CD4-positive, alpha-beta T cell treated with Interleukin-4 for 1 hour (primary cell): ENCODE measurements at regions not wholly inside any gene's neighbourhood (a gene's known extent, or its start where the extent isn't known, plus 50 kb on each side); places are given as distances from the start of the nearest gene placed in this dataset.

Source experiments
- DNase-seq, 2 donors: peaks; one replicate each; pipeline ENCODE4 v3.0.0-alpha.2; 2020 to 2022

DNA sequence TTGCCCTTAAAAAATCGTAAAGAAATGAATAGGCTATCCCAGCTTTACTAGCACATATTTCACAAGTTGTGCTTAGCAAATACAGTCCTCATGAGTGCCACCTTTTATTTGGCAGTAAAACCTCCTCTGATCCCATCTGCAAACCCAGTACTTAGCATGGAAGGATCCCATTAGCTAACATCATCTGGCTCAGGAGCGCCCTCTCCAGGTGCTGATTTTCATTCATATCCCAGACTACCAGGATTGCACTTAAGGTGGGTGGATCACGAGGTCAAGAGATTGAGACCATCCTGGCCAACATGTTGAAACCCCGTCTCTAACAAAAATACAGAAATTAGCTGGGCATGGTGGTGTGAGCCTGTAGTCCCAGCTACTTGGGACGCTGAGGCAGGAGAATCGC, 76.1 kb upstream of the PAX6 start:
- DNase-seq: no peak

DNA sequence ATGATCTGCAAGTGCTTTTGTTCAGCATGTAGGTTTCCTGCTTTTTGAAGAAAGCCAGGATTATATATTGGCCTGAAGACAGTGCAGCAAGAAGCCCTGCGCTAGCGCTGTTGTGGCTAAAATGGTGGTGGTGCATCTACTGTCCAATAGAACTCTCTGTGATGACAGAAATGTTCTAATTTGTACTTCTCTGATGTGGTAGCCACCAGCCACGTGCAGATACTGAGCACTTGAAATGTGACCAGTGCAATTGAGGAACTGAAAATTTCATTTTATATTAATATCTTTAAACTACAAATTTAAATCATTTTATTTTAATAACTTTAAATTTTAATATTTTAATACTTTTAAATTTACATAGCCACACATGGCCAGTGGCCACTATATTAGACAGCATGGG, 73.0 kb upstream of the PAX6 start:
- no peak for DNase-seq

DNA sequence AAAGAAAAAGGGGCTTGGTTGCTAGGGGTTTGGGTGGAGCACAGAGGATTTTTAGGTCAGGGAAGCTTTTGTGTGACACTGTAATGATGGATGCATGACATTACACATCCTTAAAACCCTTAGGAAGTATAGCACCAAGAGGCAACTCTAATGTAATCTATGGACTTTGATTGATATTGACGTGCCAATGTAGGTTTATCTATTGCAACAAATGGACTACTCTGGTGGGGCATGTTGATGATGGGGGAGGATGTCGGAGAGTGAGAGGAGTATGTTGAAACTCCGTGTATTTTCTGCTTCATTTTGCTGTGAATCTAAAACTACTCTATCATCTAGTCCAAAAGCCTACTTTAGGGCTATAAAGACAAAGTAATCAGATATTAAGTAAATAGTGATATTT, 72.3 kb upstream of the PAX6 start:
- no peak for DNase-seq

DNA sequence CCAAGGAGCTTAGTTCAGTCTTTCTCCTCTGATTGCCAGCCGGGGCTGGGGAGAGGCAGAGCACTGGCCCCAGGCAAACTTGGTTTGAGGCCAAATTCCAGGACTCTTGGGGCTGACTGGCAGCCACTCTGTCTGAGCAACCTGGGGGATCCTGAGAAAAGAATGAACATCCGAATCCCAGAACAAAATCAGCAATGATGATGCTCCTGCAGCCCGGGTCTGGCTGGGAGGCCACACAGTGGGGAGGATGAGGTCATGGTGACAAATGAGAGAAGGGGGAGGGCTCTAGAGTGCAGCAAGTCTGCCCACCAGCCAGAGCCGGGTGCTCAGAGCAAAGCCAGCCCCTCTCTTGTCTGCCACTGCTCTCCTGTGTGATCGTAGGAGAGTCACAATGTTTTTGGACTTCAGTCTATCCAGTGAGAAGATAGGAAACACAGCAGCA, 71.8 kb upstream of the PAX6 start:
- DNase-seq: no peak

DNA sequence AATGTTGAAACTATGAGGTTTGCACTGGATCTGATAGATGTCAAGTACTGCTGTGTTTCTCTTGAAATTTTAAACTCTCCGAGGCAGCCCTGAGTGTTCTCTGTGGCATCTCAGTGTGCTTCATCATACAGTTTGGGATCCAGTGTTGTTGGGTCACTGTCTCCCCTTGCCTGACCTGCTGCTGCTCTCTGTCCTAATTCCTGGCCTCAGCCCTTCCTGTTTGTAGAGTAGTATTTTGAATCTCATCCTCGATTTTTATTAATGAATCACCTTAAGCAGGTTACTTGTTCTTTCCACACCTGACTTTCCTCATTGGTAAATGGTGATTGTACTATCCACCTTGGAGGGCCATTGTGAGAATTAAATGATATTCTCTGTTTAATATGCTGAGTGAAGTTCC, 70.7 kb upstream of the PAX6 start:
- DNase-seq: no peak

DNA sequence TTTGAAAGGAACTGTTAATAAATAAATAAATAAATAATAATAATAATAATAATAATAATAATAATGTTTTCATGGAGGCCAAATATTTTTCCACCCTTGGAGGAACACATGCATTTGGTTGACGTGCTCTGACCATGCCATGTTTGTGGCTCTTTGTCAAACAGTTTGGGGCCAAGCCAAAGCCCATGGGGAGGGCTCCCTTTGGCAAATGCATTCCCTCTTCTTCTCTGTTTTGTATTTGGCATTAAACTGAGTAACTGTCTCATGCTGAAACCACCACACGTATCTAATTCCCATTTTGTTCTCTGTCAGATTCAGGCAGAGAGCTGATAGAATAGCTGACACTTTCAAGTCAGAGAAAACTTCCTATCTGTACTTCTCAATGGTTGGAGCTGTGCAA, 68.6 kb upstream of the PAX6 start:
- DNase-seq: no peak

DNA sequence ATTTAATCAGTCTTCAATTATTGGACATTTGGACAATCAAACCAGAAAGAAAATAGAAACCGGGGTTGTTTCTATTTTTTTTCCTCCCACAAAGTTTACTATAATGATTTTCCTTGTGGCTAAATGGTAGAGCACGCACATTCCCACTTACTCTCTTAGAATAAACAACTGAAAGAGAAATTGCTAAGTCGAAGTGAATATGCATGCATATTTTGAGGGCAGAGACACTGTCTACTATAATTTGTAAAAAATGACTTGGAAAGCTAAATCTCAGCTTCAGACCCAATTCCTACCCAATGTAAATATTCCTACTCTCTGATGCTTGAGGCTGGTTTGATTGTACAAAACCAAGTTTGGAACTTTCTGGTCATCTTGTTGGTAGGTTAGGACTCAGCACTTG, 66.7 kb upstream of the PAX6 start:
- DNase-seq: no peak

DNA sequence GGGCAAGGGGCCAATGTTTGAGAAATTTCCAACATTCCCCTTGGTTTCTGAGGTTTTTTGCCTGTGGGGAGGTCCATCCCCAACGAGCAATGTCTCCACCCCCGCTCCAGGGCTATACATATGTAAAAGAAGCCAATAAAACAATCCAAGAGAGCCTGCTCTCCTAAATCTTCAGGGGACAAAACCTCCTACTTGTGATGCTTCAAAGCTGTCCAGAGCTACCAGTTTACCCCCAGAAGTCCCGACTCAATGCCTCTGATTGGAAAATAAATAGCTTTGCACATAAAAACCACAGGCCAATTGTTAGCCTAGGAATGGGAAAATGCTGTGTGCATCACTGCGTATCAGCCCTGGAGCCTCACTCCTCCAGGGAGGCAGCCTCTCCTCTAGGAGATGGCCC, 66.0 kb upstream of the PAX6 start:
- DNase-seq: no peak

DNA sequence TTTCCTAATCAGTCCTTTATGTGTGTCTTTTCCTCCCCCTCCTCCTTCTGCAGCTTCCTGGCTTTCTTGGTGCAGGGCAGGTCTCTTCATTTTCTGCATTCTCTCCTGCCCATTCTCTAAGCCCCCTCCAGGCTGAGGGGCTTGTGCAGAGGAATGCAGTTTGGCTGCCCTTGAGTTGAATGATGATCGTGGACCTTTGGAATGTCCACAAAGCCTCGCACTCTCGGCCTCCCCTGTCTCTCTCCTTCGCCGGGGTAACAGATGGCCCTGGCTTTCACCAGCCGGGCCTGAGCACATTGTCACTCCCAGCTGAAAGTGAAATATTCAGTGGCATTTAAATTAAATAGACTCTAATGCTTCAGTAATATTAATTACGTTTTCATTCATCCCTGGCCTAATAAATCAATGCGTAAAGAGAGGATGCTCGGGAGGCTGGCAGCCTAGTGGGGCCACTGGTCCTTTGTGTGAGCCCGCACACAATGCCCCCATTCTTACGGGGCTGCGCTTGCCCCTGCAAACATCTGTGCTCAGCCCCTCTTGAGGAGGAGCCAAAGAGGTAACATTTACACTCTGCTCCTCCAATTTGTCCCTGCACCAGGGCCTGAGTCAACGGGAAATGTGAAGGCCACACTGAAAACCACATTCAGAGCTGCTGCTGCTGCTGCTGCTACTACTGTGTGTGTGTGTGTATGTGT, 64.9 kb upstream of the PAX6 start:
- DNase-seq: no peak

DNA sequence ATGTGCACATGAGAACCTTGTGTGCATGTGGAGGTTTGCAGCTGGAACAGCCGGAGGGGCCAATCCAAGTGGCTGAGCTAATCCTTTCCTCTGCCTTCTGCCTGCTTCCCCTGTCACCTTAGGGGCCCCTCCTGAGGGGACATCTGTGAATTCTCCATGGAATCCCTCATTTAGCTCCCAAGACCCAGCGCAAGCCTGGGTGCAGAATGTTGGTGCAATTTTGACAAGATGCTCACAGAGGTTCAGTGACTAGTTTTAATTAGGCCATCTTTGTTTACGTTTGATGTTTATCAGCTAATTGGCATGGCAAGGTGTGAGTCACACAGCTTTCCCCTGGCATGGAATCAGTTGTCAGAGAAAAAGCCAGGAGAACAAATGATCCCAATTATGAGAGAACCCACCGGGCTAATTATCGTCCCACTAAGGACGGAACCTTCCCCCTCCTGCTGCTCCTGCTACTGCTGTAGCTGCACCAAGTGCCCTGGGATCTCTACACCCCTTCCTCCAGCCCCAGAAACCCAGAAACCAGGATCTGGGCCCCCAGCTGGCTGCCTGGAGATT, 63.6 kb upstream of the PAX6 start:
- no peak for DNase-seq

DNA sequence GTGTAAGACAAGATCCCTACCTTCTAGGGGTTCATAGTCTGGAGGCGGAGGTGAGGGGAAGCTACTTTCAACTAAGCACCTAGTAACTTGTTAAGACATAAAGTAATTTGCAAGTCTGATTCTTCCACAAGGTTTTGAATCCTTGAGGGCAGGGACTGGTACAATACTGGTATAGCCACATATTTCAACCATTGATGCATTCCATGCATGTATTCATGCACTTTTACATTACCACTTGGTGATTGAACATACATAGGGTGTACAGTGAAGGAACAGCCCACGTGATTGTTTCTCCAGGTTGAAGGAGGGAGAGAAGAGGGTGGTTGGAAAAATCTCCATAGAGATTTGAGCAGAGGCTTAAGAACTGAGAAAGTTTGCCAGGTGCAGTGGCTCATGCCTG, 62.0 kb upstream of the PAX6 start:
- DNase-seq: no peak

DNA sequence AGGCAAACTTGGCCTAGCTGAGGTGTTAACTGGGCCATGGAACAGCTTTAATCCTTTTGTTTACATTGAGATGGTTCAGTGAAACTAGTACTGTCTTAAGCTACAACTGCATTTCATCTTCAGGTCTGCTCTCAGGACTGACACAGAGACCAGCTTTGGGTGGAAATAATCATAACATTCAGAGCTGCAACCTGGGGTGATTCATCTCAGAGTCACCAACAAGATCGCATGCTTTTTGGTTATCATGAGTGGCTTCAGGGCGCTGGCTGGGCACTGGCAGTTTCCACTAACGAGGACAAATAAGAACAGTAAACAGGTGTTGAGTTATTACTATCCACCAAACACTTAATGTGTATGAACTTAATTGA, 60.9 kb upstream of the PAX6 start:
- no peak for DNase-seq

DNA sequence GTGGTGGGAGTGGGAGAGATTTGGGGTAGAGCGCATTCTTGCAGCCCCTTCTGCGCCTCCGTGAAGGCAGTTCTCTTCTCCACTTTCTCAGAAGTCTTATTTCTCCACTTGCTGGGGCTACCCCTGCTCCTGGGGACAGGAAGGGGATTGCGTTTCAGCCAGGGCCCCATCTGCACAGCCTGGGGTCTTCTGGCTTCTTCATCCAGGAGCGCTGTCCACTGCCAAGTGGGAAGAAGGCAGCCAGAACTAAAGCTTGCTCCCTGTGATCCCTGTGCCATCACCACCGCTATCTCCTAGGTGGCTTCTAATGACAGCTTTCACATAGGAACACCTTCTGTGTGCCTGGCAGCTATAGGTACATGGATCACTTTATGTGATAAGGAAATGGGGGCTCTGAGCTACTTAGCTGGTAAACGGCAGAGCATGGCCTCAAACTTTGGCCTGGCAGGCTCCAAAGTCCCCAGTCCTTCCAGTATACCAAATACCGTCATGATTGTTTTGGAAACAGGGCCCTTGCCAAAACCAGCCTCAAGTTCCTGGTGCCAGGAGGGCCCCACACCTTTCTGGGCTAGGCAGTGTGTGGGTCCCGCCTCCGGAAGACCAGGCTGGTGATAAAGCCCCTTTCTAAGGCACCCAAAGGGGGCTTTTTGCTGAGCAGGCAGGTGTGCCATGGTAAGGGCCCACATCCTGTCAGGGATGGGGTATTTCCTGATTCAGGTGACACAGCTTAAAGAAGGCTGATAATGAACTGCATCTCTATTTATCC, 60.4 kb upstream of the PAX6 start:
- DNase-seq: no peak

DNA sequence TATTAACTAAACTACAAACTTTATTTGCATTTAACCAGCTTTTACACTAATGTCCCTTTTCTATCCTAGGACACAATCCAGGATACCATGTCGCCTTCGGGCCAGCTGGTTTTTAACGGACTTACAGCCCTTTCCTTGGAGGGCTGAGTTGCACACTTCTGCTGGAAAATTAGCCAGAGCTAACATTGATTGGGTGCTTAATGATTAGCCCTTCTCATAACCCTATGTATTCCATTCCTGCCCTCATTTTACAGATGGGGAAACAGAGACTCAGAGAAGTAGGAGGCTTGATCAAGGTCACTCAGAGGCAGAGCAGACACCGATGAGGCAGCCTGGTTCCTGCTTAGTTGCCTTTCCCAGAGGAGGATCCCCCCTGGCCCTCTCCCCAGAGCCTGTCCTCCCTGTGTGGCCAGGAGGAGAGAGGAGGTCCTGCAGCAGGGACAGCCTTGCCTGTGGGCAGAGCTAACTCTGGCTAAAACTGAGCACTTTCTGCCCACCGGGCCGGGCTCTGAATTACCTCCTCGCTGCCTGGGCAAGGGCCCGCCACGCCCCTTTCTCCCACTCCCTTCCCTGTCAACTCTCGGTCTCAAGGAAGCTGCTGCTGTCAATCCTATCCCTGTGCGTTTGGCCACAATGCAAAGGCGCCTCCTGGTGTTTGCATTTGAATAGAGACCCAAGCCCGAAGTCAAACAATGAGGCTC, 59.6 kb upstream of the PAX6 start:
- peak in 1 of 2 donors; percentile 16 for DNase-seq

DNA sequence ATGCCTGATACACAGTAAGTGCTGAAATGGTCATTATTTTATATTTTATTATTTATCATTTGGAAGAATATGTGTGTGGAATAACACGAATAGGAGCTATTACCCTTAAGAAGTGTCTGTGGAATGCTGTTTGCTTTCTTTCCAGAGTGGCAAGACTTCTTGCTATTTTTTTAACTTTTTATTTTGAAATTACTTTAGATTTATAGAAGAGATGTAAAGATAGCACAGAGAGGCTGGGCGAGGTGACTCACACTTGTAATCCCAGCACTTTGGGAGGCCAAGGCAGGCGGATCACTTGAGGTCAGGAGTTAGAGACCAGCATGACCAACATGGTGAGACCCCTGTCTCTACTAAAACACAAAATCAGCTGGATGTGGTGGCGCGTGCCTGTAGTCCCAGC, 58.9 kb upstream of the PAX6 start:
- no peak for DNase-seq

DNA sequence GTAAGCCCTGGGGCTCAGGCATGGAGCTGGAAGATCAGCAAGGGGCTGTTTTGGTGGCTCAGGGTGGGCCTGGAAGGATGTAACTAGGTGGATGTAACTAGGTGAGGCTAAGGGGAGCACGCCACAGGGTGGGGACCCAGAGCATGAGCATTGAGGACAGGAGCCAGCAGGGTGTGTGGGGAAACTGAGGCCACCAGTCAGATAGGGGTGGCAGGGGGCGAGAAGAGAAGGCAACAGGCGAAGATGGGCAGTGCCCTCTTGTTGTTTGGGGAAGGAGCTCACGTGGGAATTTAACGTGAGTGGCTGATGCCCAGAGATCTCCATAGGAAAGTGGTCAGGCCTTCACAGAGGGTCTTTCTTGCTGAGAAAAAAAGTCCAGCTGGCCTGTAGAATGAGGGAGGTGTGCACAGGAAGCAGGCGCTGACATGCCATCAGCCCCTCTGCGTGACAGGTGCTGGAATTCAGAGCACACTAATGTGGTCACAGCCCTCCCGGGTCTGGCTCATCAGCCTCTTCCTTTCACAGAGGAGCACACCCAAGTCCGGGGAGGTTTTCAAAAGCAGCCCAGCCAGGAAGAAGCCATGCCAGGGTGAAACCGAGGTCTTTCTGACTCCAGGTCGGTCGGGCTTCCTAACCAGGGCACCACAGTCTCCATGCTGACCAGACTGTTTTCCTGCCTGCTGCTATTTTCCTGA, 54.6 kb upstream of the PAX6 start:
- DNase-seq: no peak

DNA sequence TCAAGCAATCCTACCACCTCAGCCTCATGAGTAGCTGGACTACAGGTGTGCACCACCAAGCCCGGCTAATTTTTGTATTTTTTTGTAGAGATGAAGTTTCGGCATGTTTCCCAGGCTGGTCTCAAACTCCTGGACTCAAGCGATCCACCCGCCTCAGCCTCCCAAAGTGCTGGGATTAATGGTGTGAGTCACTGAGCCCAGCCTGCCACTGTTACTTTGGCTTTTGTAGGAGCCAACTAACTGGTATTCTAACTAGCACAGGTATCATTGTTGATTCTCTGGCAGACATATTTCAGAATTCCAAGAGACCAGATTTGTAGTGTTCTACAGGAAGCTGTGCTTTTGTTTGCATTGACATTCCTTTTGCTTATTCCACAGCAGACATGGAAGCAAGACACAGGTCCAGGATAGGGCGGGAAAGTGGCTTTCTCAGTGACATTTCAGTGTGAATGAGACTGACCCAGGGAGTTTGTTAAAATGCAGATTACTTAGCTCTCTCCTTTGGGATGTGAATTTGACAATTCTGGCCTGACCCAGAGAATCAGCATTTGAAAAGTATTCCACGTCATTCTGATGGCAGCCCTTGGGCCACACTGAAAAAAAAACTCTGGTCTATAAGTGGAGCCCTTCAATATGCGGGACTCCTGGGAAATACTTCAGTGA, 52.2 kb upstream of the PAX6 start:
- no peak for DNase-seq

DNA sequence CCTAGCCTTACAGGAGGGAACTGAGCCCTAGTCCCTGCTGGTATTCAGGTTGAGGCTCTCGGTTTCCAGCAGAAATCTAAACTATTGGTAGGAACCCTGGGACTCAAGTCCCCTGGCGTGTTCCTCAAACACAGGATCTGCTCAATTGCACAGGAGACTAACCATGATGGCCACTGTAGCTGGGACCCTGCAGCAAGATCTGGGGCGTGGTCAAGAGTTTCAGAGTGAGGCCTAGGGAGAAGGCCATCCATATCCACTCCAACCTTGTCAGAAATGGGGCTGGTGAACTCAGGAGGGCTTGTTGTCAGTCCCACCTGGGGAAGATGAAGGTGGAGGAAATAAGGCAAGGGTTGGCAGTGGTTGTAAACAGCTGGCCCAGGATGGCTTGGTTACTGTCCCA, 49.9 kb upstream of the PAX6 start:
- no peak for DNase-seq
